AG04450 (cell line): ENCODE measurements at regions not wholly inside any gene's neighbourhood (a gene's known extent, or its start where the extent isn't known, plus 50 kb on each side); places are given as distances from the start of the nearest gene placed in this dataset.

ENCODE experiments used
- CTCF ChIA-PET: fragments of 300-600, 350-600 bp; formaldehyde crosslinking; extraction: SDS; loops from one replicate; lab custom pipeline; 2022; ENCODE audit warnings: antibody characterized with exemption, inconsistent platforms; lab: Charles Lee
- POLR2A ChIA-PET: fragments of 350-600 bp; formaldehyde crosslinking; extraction: SDS; loops from one replicate; lab custom pipeline; 2021; ENCODE audit warnings: antibody characterized with exemption, inconsistent platforms; lab: Yijun Ruan, JAX
- DNase-seq: peaks from one replicate; pipeline ENCODE4 v3.0.0-alpha.2; 2011; ENCODE audit warnings: low read depth, low spot score
- H3K27ac ChIP-seq: one replicate; pipeline ENCODE4 v1.5.1; 2012; ENCODE audit warnings: low read depth, low read length, control low read depth
- H3K27me3 ChIP-seq: one replicate; pipeline ENCODE4 v1.6.0; 2012; ENCODE audit warnings: low read length; ENCODE audit not compliant: control insufficient read depth, insufficient read depth
- H3K4me3 ChIP-seq: 2 replicates; pipeline ENCODE4 v1.5.1; 2011; ENCODE audit warnings: mild to moderate bottlenecking, low read depth, low read length, control low read depth
- H3K9me3 ChIP-seq: 2 replicates; pipeline ENCODE4 v1.5.1; 2012; ENCODE audit warnings: low read length; ENCODE audit not compliant: control insufficient read depth, insufficient read depth
- CTCF ChIP-seq: IDR thresholded peaks from 2 replicates; pipeline ENCODE4 v1.5.1; 2011; ENCODE audit warnings: low read depth, low read length, control low read depth, inconsistent platforms

GRCh38 chr4:8687083-8687482 is 94.5 kb downstream of the CPZ start:
- Histone ChIP-seq H3K4me3 (no peak overlapping the region), H3K27me3 (peaks cover 2% of the 10 kb centered on the region), H3K27ac (no peak overlapping the region), H3K9me3 (no peaks in the 10 kb centered on the region; the same call in 1 of the 2 replicates)
- no peak for DNase-seq
- CTCF ChIA-PET: no interaction called here
- TF ChIP-seq CTCF: no peak
- POLR2A ChIA-PET: no interaction called here

- Histone ChIP-seq H3K9me3 (no peaks in the 10 kb centered on the region; the same call in 1 of the 2 replicates), H3K4me3 (no peak overlapping the region), H3K27ac (no peak overlapping the region), H3K27me3 (no peaks in the 10 kb centered on the region)
- ChIA-PET POLR2A (no interaction called here), CTCF (no interaction called here)
- no peak for DNase-seq
- TF ChIP-seq CTCF: no peak
Observed at GRCh38 chr4:8685831-8686230, 93.3 kb downstream of the CPZ start.

GRCh38 chr4:8683462-8683861 is 90.9 kb downstream of the CPZ start:
- POLR2A ChIA-PET: no interaction called here
- no peak overlapping the region for H3K27ac ChIP-seq
- H3K4me3 ChIP-seq: no peak overlapping the region
- H3K27me3 ChIP-seq: no peaks in the 10 kb centered on the region
- CTCF ChIA-PET: no interaction called here
- TF ChIP-seq CTCF: no peak
- no peaks in the 10 kb centered on the region; the same call in 1 of the 2 replicates for H3K9me3 ChIP-seq
- DNase-seq: no peak

- CTCF ChIA-PET: no interaction called here
- Histone ChIP-seq H3K27me3 (no peaks in the 10 kb centered on the region), H3K27ac (no peak overlapping the region), H3K9me3 (no peaks in the 10 kb centered on the region; the same call in 1 of the 2 replicates), H3K4me3 (no peak overlapping the region)
- POLR2A ChIA-PET: no interaction called here
- no peak for TF ChIP-seq CTCF
- DNase-seq: no peak
Observed at GRCh38 chr4:8682725-8683124, 90.2 kb downstream of the CPZ start.

- Histone ChIP-seq H3K4me3 (no peak overlapping the region), H3K27ac (no peak overlapping the region), H3K9me3 (no peaks in the 10 kb centered on the region; the same call in 1 of the 2 replicates), H3K27me3 (no peaks in the 10 kb centered on the region)
- ChIA-PET POLR2A (no interaction called here), CTCF (no interaction called here)
- DNase-seq: no peak
- TF ChIP-seq CTCF: no peak
Observed at GRCh38 chr4:8682296-8682695, 89.7 kb downstream of the CPZ start.
